Natural killer cell treated with Interleukin-12 subunit alpha and Interleukin-12 subunit beta and Interleukin-15 and Interleukin-18, amount 100 ng/mL, for 72 hours (primary cell): ENCODE measurements at regions not wholly inside any gene's neighbourhood (a gene's known extent, or its start where the extent isn't known, plus 50 kb on each side); places are given as distances from the start of the nearest gene placed in this dataset.

Experiments used
- ATAC-seq, 2 donors: fragments of 150-1000 bp; cut with Tn5 transposase in 1 of 2; sonication (Bioruptor Pico), chemical (Tn5 transposase) in 1 of 2; 2 replicates each; pipeline ENCODE4 v1.10.0; 2021
- DNase-seq: peaks from one replicate; pipeline ENCODE4 v3.0.0; 2022; ENCODE audit warnings: low spot score
- H3K27ac Mint-ChIP-seq, 2 donors: 1 replicate in 1 of 2; 2 replicates in 1 of 2; pipeline ENCODE4 v1.8.0; 2022; ENCODE audit warnings: mixed read lengths in 2 of 2, mild to moderate bottlenecking in 1 of 2, moderate library complexity in 1 of 2
- H3K27me3 Mint-ChIP-seq, 2 donors: 1 replicate in 1 of 2; 2 replicates in 1 of 2; pipeline ENCODE4 v1.8.0; 2022; ENCODE audit warnings: mixed read lengths in 2 of 2
- H3K36me3 Mint-ChIP-seq: one replicate; pipeline ENCODE4 v1.8.0; 2022; ENCODE audit warnings: mixed read lengths
- H3K4me1 Mint-ChIP-seq, 2 donors: 1 replicate in 1 of 2; 2 replicates in 1 of 2; pipeline ENCODE4 v1.8.0; 2022; ENCODE audit warnings: low read depth in 2 of 2, mixed read lengths in 2 of 2, mild to moderate bottlenecking in 1 of 2
- H3K4me3 Mint-ChIP-seq: one replicate; pipeline ENCODE4 v1.8.0; 2022; ENCODE audit warnings: mixed read lengths
- H3K9me3 Mint-ChIP-seq: 2 replicates; pipeline ENCODE4 v1.8.0; 2022; ENCODE audit warnings: mixed read lengths

DNA sequence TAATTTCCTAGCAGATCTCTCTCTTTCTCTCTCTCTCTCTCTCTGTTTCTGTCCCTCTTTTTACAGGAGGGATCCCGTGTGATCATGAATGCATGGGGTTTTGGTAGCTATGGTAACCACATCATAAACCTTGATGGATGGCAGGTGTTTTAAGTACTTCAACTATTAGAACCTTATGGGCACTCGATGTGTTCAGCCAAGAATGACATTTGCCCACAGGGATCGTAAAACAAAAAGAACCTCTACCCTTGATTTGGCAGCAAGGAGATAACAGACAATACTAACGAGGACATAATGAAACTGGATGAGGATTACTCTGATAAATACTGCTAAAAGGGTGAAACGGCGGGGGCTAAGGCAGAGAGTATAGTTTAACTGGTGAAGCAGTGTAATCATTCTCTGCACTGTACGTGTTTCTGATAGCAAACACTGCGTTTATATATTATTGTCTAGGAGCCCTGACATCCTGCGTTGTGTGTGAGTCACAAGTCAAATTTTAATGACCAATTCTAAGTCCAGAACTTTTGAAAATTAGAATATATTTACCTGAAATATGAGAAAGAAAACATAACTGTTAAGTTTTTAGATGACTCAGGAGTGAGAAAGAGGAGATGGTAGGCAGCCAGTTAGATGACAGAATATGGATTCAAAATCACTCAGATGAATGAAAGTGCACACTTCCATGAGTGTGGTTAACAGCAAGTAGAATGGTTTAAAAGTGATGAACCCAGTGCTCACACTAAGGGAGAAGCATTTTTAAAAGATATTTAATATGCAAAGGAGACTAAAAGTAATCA lies 80.3 kb downstream of the OTOL1 start:
- H3K27me3 Mint-ChIP-seq, result no peaks in the 10 kb centered on the region
- DNase-seq, result no peak
- peaks cover 5% of the 10 kb centered on the region for H3K9me3 Mint-ChIP-seq
- no peak for ATAC-seq
- H3K4me1 Mint-ChIP-seq, result no peaks in the 10 kb centered on the region
- H3K4me3 Mint-ChIP-seq, result no peak overlapping the region
- H3K27ac Mint-ChIP-seq, result no peak overlapping the region
- H3K36me3 Mint-ChIP-seq, result no peaks in the 10 kb centered on the region

DNA sequence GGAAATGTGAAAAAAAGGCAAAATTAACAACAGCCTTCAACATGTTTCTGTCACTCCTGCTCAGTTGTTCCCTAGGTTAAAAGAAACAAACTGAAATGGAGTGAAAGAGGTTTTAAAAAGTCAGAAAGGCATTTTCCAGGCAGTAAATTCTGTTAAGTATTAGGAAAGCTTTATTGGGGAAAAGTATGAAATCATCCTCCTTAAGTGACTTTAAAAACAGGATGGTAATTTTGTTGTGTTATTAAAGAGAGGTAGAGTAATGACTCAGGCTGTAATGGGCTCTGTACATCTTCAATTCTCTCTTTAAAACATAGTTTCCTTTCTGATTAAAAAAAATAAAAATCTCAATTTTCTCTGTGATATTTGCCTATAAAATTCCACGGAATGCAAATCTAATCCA lies 81.1 kb downstream of the OTOL1 start:
- H3K27me3 Mint-ChIP-seq, result no peaks in the 10 kb centered on the region
- DNase-seq (no peak), ATAC-seq (no peak)
- no peaks in the 10 kb centered on the region for H3K36me3 Mint-ChIP-seq
- H3K9me3 Mint-ChIP-seq, result peaks cover 5% of the 10 kb centered on the region
- H3K4me1 Mint-ChIP-seq, result no peaks in the 10 kb centered on the region
- H3K4me3 Mint-ChIP-seq, result no peak overlapping the region
- no peak overlapping the region for H3K27ac Mint-ChIP-seq

DNA sequence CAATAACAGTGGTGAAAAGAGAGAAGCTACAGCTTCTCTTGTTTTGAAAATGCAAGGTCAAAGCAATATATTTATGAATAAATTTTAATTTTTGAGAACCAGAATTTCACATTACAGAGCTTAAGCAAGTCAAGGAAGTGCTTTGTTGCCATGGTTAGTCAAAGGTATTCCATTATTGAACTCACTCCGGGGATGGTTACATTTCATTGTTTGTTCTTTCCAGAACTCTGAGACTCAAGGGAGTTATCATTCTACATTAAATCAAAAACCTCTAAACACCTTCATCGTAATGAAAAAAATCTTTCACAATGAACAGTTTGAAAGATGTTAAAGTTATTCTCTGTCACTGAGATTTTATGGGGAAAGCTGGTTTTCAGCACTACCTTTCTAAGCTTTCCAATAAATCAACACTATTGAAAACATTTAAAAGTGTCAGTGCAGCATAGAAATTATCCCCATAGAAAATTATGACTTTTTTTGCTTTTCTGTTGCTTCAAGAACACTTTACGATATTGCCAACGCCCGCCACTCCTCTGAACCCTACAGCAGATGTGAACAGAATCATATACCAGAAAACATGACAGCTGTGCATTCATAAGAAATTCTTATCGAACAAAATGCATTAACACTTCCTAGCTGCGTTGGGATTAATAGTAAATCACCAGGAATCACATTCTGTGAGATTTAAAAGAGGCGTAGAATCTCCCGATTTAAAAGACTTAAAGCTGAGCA lies 83.0 kb downstream of the OTOL1 start:
- Mint-ChIP-seq H3K27me3 (no peaks in the 10 kb centered on the region), H3K36me3 (no peaks in the 10 kb centered on the region), H3K27ac (no peak overlapping the region), H3K4me3 (no peak overlapping the region), H3K9me3 (peaks cover 5% of the 10 kb centered on the region), H3K4me1 (no peaks in the 10 kb centered on the region)
- DNase-seq (no peak), ATAC-seq (no peak)

DNA sequence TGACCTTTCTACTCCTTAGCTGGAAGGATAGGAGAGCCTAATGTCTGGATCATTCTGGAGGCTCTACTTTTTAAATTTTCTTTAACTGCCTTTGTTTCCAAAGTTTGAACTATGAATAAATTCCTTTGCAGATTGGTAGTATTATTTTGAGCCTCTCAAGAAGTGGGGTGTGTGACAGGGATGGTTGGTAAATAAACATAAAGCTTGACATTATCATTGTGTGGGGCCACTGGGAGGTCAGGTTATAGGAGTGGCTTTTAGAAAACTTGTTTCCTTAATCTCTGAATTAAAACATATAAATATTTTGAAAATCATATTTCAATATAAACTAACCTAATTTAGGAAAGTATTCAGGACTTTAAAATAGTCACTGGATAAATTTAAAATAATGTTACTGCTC lies 89.3 kb downstream of the OTOL1 start:
- DNase-seq (no peak), ATAC-seq (no peak)
- no peaks in the 10 kb centered on the region for H3K36me3 Mint-ChIP-seq
- H3K4me3 Mint-ChIP-seq, result no peak overlapping the region
- H3K9me3 Mint-ChIP-seq, result peaks cover 5% of the 10 kb centered on the region
- H3K4me1 Mint-ChIP-seq, result no peaks in the 10 kb centered on the region
- H3K27ac Mint-ChIP-seq, result no peak overlapping the region
- H3K27me3 Mint-ChIP-seq, result no peaks in the 10 kb centered on the region

DNA sequence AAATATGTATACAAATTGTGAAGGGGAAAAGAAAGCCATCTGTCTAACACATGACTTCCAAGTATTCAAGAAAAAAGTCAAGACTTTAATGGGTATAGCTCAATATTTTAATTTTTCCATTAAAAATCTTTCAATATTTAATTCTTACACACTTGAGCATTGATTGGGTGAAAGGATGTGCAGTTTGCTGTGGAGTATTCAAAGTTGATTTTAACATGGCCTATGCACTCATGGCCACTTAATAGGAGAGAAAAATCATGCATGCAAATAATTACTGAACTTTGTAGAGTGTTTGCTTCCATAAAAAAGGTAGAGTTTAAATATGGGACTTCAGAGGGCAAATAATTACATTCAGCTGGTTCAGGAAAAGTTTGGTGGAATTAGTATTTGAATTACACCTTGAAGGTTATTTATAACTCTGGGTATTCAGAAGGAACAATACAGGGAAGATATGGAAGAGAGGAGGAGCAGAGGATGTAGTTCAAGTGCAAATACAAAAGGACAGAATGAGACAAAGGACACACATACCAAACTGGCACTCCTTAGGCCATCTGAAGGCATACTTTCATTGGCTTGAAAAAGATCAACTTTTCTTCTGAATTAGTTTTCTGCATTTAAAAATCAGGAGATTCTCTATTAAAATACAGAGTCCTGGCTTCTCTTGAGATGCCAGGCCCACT lies 90.1 kb downstream of the OTOL1 start:
- no peak for DNase-seq
- peaks cover 5% of the 10 kb centered on the region for H3K36me3 Mint-ChIP-seq
- H3K9me3 Mint-ChIP-seq, result peaks cover 11% of the 10 kb centered on the region
- no peak overlapping the region for H3K27ac Mint-ChIP-seq
- H3K4me1 Mint-ChIP-seq, result no peaks in the 10 kb centered on the region
- H3K27me3 Mint-ChIP-seq, result no peaks in the 10 kb centered on the region
- ATAC-seq, result no peak
- H3K4me3 Mint-ChIP-seq, result no peak overlapping the region

DNA sequence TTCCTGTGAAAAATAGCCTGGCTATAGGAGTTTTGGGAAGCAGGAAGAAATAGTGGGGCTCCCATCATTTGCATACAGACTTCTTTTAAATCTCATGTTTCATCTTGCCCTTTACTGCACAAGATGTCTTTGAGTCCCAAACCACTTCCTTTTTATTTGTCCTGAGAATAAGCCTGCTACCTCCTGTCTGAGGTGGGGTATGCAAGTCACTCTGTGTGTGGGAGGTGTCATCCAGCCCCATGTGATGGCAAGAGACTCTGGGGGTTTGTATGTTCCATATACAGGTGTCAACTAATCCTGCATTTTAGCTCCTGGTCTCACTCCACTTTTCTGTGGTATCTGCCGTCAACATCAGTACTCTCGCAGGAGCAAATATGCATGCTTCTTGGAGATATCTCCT lies 102.0 kb downstream of the OTOL1 start:
- ATAC-seq (no peak), DNase-seq (no peak)
- Mint-ChIP-seq H3K27ac (no peak overlapping the region), H3K9me3 (no peaks in the 10 kb centered on the region), H3K27me3 (no peaks in the 10 kb centered on the region), H3K36me3 (no peaks in the 10 kb centered on the region), H3K4me3 (no peak overlapping the region), H3K4me1 (no peaks in the 10 kb centered on the region)

DNA sequence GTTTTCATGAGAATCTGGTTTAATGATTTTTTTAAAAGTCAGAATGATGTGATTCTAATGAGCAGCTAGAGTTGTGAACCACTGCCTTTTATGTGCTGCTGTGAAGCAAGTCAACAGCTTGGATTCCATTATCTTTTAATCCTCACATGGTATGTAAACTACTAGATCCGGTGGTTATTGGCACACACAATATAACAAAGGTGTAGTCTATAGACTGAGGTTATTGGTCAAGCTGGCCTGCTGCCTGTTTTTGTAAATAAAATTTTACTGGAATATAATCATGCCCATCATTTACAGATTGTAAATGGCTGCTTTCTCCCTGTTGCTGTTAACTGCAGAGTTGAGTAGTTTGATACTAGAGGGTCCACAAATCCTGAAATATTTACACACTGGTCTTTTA lies 103.1 kb downstream of the OTOL1 start:
- Mint-ChIP-seq H3K4me3 (no peak overlapping the region), H3K36me3 (no peaks in the 10 kb centered on the region), H3K27ac (no peak overlapping the region), H3K4me1 (no peaks in the 10 kb centered on the region), H3K27me3 (no peaks in the 10 kb centered on the region), H3K9me3 (no peaks in the 10 kb centered on the region)
- ATAC-seq (no peak), DNase-seq (no peak)

DNA sequence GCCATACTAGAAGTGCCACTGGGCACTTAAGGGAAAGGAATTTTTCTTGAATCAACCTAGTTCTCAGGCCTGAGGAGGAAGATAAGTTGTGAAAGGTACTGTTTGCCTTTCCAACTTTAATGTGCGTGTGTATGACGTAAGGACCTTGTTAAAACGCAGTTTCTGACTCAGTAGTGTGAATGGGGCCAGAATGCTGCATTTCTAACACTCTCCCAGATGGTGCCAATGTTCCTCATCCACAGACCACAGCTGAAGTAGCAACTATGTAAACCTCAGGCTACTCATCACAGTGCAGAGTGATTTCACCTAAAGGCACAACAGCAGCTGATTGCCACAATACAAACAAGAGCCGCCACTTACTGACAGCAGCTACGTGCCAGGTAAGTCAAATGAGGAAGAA lies 103.6 kb downstream of the OTOL1 start:
- no peaks in the 10 kb centered on the region for H3K27me3 Mint-ChIP-seq
- no peak overlapping the region for H3K27ac Mint-ChIP-seq
- ATAC-seq, result no peak
- DNase-seq, result no peak
- no peak overlapping the region for H3K4me3 Mint-ChIP-seq
- no peaks in the 10 kb centered on the region for H3K9me3 Mint-ChIP-seq
- H3K4me1 Mint-ChIP-seq, result no peaks in the 10 kb centered on the region
- H3K36me3 Mint-ChIP-seq, result no peaks in the 10 kb centered on the region

DNA sequence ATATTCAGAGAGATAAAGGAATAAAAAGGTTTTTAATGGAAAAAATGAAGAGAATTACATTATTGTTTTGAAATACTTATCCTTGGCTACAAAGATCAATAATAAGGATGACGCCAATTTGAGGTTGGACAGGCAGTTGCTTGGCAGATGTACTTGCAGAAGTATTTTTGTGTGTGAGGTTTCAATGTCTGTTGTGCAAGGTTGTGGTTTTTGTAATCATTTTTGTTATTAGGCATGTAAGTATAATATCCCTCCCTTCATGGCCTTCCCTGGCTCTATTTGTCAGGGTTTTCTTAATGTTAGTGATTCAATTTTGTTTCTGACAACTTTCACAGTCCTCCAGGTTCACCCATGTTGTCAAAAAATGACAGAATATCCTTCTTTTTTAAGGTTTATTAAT lies 105.9 kb downstream of the OTOL1 start:
- Mint-ChIP-seq H3K36me3 (no peaks in the 10 kb centered on the region), H3K9me3 (no peaks in the 10 kb centered on the region), H3K4me3 (no peak overlapping the region), H3K27ac (no peak overlapping the region), H3K4me1 (no peaks in the 10 kb centered on the region), H3K27me3 (no peaks in the 10 kb centered on the region)
- DNase-seq (no peak), ATAC-seq (no peak)

DNA sequence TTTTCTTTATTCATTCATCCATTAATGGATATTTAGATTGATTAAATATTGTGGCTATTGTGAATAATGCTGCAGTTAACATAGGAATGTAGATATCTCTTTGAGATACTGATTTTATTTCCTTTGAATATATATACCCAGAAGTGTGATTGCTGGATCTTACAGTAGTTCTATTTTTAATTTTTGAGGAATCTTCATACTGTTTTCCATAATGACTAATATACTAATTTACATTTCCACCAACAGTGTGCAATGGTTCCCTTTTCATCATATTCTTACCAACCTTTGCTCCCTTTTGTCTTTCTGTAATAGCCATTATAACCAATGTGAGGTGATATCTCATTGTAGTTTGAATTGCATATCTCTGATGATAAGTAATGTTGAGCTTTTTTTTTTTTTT lies 106.3 kb downstream of the OTOL1 start:
- no peaks in the 10 kb centered on the region for H3K27me3 Mint-ChIP-seq
- ATAC-seq (no peak), DNase-seq (no peak)
- H3K9me3 Mint-ChIP-seq, result no peaks in the 10 kb centered on the region
- H3K4me1 Mint-ChIP-seq, result no peaks in the 10 kb centered on the region
- H3K4me3 Mint-ChIP-seq, result no peak overlapping the region
- no peaks in the 10 kb centered on the region for H3K36me3 Mint-ChIP-seq
- no peak overlapping the region for H3K27ac Mint-ChIP-seq

DNA sequence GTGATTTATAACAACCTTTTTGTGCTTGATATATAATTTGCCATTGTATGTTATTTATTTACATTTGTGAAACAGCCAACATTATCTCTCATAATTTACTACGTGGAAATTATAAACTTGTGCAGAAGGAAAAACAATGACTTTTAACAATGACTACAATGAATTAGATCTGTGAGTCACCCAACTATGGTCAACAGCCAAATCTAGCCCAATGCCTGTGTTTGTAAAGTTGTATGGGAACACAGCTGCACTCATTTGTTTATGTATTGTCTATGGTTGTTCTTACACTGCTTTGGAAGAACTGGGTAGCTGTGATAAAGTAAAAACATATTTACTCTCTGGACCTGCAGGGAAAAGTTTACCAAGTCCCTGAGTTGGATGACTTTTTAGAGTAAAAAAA lies 110.4 kb downstream of the OTOL1 start:
- peaks cover 6% of the 10 kb centered on the region for H3K9me3 Mint-ChIP-seq
- H3K27ac Mint-ChIP-seq, result no peak overlapping the region
- DNase-seq (no peak), ATAC-seq (no peak)
- no peaks in the 10 kb centered on the region for H3K4me1 Mint-ChIP-seq
- peaks cover 5% of the 10 kb centered on the region for H3K36me3 Mint-ChIP-seq
- no peak overlapping the region for H3K4me3 Mint-ChIP-seq
- no peaks in the 10 kb centered on the region for H3K27me3 Mint-ChIP-seq

DNA sequence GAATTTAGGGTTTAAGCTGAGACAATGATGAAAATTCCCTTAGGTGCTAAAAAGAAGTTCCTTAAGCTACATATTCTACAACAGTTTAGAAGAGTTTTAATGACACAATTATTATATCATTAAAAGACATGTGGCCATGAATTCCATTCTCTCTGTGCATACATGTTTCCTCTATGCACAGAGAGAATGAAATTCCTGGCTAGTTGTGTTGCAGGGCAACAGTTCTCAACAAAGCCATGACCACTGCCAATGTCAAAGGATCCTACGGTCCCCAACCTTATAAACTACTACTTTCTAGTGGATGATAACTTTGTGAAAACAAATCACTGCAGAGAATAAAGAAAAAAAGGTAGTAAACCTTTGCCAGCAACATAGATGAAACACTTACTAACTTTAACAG lies 122.7 kb downstream of the OTOL1 start:
- H3K27me3 Mint-ChIP-seq, result no peaks in the 10 kb centered on the region
- no peak for DNase-seq
- H3K36me3 Mint-ChIP-seq, result no peaks in the 10 kb centered on the region
- H3K4me1 Mint-ChIP-seq, result no peaks in the 10 kb centered on the region
- H3K4me3 Mint-ChIP-seq, result no peak overlapping the region
- no peak overlapping the region for H3K27ac Mint-ChIP-seq
- H3K9me3 Mint-ChIP-seq, result peaks cover 7% of the 10 kb centered on the region
- no peak for ATAC-seq

DNA sequence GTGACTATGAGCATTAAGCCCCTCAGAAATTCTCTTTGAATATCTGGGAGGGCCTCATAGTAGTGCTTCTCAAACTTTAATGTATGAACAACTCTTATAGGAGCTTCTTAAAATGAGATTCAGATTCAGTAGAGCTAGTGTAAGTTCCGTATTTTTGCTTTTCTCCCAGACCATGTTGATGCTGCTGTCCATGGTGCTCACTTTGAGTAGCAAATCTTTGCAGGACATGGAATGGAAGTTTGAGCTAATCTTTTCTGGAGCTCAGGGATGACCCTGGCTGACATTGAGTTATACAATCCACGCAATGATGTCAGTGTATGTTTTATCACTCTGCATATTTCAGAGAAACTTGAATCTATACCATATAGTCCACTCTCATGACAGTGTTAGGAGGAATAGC lies 134.2 kb downstream of the OTOL1 start:
- no peak for DNase-seq
- no peaks in the 10 kb centered on the region for H3K27me3 Mint-ChIP-seq
- H3K36me3 Mint-ChIP-seq, result no peaks in the 10 kb centered on the region
- ATAC-seq, result no peak
- H3K4me1 Mint-ChIP-seq, result no peaks in the 10 kb centered on the region
- peaks cover 12% of the 10 kb centered on the region for H3K9me3 Mint-ChIP-seq
- no peak overlapping the region for H3K4me3 Mint-ChIP-seq
- H3K27ac Mint-ChIP-seq, result no peak overlapping the region

DNA sequence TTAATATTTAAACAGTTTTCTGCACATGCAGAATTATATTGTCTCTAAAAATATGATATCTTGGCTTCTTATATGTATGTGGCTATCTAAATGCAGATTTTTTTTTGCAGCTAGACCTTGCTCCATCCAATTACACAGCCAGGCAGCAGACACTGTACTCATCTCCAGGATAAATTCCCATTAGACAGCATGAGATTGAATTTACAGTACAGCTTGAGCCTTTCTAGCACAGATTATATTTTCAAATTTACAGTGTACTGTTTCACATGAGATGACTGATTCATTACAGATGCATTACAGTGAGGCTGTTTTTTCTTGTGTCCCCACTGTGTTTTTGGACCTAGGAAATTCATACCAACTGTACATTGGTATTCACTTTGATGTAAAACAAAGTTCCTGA lies 134.9 kb downstream of the OTOL1 start:
- peaks cover 12% of the 10 kb centered on the region for H3K9me3 Mint-ChIP-seq
- no peak for DNase-seq
- no peaks in the 10 kb centered on the region for H3K4me1 Mint-ChIP-seq
- no peak for ATAC-seq
- no peaks in the 10 kb centered on the region for H3K27me3 Mint-ChIP-seq
- no peak overlapping the region for H3K27ac Mint-ChIP-seq
- H3K4me3 Mint-ChIP-seq, result no peak overlapping the region
- H3K36me3 Mint-ChIP-seq, result no peaks in the 10 kb centered on the region
